OCI-M1 (cell line): ENCODE measurements at regions not wholly inside any gene's neighbourhood (a gene's known extent, or its start where the extent isn't known, plus 50 kb on each side); places are given as distances from the start of the nearest gene placed in this dataset.
"Not testable (repeated sequence)": the region's sequence is repeated elsewhere in the genome, so short reads cannot be mapped to it uniquely, and the experiment has no call there.

Source experiments
- DNase-seq: peaks from one replicate; lab custom pipeline; 2025; lab: John Stamatoyannopoulos, UW

GRCh38 chr6:49370518-49370917, 92.5 kb downstream of the MMUT start:
- no peak for DNase-seq

GRCh38 chr6:49366539-49366938, 96.5 kb downstream of the MMUT start:
- DNase-seq: peak; percentile 25

GRCh38 chr6:49348561-49348960, 114.5 kb downstream of the MMUT start:
- DNase-seq: no peak

- DNase-seq: no peak
These were observed 120.6 kb downstream of the MMUT start for GRCh38 chr6:49342410-49342809.

GRCh38 chr6:49341869-49342268, 121.2 kb downstream of the MMUT start:
- DNase-seq: no peak

- no peak for DNase-seq
These were observed 124.0 kb downstream of the MMUT start for GRCh38 chr6:49339096-49339495.

- DNase-seq: peak; percentile 92
These were observed 126.4 kb downstream of the MMUT start for GRCh38 chr6:49336514-49337131.

GRCh38 chr6:49333345-49334125, 129.5 kb downstream of the MMUT start:
- peak; percentile 21 for DNase-seq

GRCh38 chr6:49332781-49333180, 130.3 kb downstream of the MMUT start:
- DNase-seq: no peak

- DNase-seq: no peak
These were observed 133.9 kb downstream of the MMUT start for GRCh38 chr6:49329186-49329585.

GRCh38 chr6:49328051-49328744, 134.9 kb downstream of the MMUT start:
- no peak for DNase-seq

- DNase-seq: no peak
These were observed 135.5 kb downstream of the MMUT start for GRCh38 chr6:49327571-49327970.

GRCh38 chr6:49327005-49327404, 136.0 kb downstream of the MMUT start:
- no peak for DNase-seq

- peak; percentile 79 for DNase-seq
These were observed 136.7 kb downstream of the MMUT start for GRCh38 chr6:49326347-49326746.

- no peak for DNase-seq
These were observed 137.2 kb downstream of the MMUT start for GRCh38 chr6:49325891-49326290.

GRCh38 chr6:49322861-49323260, 140.2 kb downstream of the MMUT start:
- no peak for DNase-seq

GRCh38 chr6:49321561-49322072, 141.4 kb downstream of the MMUT start:
- no peak for DNase-seq

GRCh38 chr6:49305010-49305409, 158.0 kb downstream of the MMUT start:
- no peak for DNase-seq

- DNase-seq: not testable (repeated sequence)
These were observed 158.7 kb downstream of the MMUT start for GRCh38 chr6:49304393-49304792.

GRCh38 chr6:49300911-49301310, 162.1 kb downstream of the MMUT start:
- no peak for DNase-seq

GRCh38 chr6:49300443-49300842, 162.6 kb downstream of the MMUT start:
- DNase-seq: no peak

GRCh38 chr6:49299279-49299678, 163.8 kb downstream of the MMUT start:
- no peak for DNase-seq

GRCh38 chr6:49284180-49284579, 178.9 kb downstream of the MMUT start:
- DNase-seq: no peak
